ENCODE measurements at regions not wholly inside any gene's neighbourhood (a gene's known extent, or its start where the extent isn't known, plus 50 kb on each side); places are given as distances from the start of the nearest gene placed in this dataset.

- DNase-seq (ENCODE audit: low read depth): peak; percentile 25
Measured at GRCh38 chr4:176383273-176384077, 63.7 kb downstream of the SPCS3 start.

- no peak for DNase-seq (ENCODE audit: low read depth)
Measured at GRCh38 chr4:176385601-176386000, 65.8 kb downstream of the SPCS3 start.

GRCh38 chr4:176387571-176387970 lies 67.8 kb downstream of the SPCS3 start:
- DNase-seq (ENCODE audit: low read depth): peak; percentile 20

- no peak for DNase-seq (ENCODE audit: low read depth)
Measured at GRCh38 chr4:176393306-176394013, 73.7 kb downstream of the SPCS3 start.

DNA sequence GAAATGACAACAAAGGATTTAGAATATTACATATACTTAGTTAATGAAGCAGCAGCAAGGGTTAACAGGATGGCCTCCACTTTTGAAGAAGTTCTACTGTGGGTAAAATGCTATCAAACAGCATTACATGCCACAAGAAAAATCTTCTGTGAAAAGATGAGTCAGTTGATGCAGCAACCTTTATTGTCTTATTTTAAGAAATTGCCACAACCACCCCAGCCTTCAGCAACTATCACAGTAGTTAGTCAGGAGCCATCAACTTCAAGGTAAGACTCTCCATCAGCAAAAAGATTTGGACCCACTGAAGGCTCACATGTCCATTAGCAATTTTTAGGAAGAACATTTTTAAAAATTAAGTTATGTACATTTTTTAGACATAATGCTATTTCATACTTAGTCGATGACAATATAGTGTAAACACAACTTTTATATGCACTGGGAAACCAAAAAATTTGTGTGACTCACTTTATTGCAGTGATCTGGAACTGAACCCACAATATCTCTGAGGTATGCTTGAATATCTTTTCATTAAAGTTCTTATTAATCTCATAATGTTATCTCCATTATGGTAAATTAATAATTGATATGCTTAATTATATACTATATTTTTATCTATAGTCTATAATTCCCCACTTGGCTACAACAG lies 81.2 kb downstream of the SPCS3 start:
- DNase-seq (ENCODE audit: low read depth): peak; percentile 57

DNA sequence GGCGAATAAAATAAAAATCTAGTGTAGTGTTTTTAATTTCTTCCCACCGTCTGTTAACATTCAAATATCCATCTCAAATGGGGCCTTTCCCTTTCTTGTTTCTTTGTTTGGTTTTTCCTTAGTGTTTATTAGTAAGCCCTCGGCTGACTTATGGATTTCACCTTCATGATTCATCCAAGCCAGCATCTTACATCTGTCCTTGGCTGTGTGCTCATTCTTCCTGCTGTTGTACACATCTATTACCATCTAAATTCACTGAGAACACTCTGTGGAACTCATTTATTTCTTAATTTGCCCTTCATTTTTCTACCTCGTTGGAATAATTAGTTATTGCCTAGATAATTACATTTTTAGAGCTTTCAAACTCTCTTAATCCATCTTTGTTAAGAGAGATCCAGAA lies 84.9 kb downstream of the SPCS3 start:
- peak; percentile 28 for DNase-seq (ENCODE audit: low read depth)

GRCh38 chr4:176406297-176406696 lies 86.5 kb downstream of the SPCS3 start:
- no peak for DNase-seq (ENCODE audit: low read depth)

- no peak for DNase-seq (ENCODE audit: low read depth)
Measured at GRCh38 chr4:176406736-176407135, 87.0 kb downstream of the SPCS3 start.

- no peak for DNase-seq (ENCODE audit: low read depth)
Measured at GRCh38 chr4:176409627-176410026, 89.9 kb downstream of the SPCS3 start.

DNA sequence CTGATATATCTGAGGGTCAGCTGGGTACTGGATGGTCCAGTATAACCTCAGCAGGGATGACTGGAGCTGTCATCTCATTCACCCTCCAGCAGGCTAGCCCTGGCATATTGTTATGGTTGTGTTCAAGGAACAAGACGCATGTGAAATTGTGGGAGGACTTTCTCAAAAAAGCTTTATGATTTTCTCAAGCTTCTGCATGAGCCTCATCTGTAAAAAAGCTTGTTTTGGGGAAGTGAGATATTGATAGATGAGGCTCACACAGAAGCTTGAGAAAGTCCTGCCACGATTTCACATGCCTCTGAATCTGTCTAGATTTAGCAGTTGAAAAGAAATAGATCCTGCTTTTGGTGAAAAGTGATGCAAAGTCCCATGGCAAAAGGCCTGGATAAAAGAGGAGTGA lies 93.4 kb downstream of the SPCS3 start:
- no peak for DNase-seq (ENCODE audit: low read depth)

GRCh38 chr4:176422001-176422400 lies 102.2 kb downstream of the SPCS3 start:
- DNase-seq (ENCODE audit: low read depth): no peak

GRCh38 chr4:176422511-176422910 lies 102.7 kb downstream of the SPCS3 start:
- no peak for DNase-seq (ENCODE audit: low read depth)

- peak; percentile 93 for DNase-seq (ENCODE audit: low read depth)
Measured at GRCh38 chr4:176425035-176425434, 105.3 kb downstream of the SPCS3 start.

DNA sequence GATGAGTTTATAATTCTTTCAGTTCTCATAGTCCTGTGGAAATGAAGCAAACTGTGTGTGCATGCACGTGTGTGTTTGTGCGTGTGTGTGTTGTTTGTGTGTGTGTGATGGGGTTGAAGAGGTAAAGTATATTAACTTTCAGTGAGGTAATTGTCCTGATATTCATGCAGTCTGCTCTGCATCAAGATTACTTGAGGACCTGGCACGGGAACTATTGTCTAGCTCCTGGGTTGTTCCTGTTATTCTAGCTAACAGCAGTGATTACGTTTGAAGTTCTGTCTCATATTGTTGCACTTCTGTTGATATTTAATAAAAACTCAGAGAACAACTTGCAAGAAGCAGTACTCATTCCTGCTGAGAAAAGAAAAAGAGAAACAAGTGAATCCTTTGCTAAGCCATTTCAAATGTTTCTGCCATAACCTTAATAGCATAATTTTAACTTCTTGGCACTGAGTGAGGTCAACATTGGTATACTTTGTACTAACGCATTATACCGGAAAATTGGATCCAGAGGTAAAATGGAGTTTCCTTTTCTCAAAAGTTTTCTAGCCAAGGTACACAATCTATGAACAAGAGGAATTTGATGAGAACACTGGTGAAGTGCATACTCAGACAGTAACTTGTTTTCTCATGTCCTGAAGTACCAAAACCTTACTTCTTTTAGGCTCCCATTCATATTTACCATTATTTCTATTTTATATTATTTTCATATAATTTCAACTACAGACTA lies 113.2 kb downstream of the SPCS3 start:
- DNase-seq (ENCODE audit: low read depth): no peak

GRCh38 chr4:176433983-176434382 lies 114.2 kb downstream of the SPCS3 start:
- no peak for DNase-seq (ENCODE audit: low read depth)

DNA sequence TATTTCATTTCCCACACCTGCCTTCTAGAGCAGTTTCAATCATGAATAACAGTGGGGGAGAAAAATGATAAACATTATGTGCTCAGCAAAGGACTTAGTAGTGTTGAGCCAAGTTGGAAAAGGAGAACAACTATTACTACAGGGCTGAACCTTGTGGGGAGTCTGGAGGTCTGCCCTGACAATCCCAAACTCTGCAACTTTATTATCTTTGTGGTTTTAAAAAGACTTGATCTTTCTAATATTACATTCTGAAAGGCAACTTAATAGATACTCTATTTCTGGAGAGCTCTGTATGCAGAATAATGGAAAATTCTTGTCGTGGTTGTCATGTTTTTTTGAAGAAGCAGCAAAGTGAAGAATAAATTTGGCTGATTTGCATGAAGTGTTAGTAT lies 116.1 kb downstream of the SPCS3 start:
- no peak for DNase-seq (ENCODE audit: low read depth)

DNA sequence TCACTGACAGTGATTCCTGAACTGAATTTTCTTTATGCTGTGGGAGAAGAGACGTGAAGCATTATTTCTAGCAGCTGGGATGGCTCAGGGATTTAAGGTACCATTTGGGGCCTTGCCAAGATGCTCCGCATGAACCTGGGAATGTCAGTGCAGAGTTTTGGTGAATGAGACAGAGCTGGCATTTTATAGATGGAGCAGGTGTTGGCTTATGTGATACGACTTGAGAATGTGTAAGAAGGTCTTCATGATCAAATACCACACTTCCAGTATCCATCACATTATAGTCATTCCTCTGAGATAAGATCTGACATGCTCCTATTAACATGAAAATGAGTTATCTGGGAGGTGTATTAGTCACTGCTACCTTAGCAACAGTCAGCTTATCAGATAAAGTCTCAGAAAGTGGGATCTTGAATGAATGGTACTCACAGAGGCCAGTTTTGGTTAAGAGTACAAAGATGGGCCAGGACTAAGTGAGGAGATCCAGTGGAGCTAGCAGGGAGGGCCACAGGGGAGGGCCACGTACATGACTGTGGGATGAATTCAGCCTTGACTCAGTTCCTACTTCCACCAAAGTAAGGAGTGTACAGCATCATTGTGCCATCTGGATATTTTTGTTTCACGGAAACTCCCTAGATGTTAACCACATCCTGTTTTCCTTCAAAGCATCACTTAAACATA lies 116.7 kb downstream of the SPCS3 start:
- DNase-seq (ENCODE audit: low read depth): peak; percentile 37

- DNase-seq (ENCODE audit: low read depth): no peak
Measured at GRCh38 chr4:176437756-176438155, 118.0 kb downstream of the SPCS3 start.

DNA sequence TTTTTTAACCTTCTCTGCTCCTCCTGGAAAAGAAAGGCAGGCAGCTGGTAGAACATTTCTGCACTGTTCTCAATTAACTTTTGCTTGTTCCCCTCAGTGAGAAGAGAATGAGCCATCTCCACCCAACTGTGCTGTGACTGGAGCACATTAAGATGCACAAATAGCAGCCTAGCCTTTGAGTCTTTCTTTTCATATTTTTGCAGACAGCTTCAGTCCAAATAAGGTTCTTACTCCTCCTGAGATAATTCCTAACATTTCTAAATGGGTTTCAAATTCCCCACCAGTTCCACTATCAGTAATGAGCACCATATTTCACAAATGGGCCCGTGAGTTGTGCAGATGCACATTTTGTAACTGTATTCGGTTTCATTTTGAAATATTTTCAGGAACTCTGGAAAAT lies 118.6 kb downstream of the SPCS3 start:
- no peak for DNase-seq (ENCODE audit: low read depth)

DNA sequence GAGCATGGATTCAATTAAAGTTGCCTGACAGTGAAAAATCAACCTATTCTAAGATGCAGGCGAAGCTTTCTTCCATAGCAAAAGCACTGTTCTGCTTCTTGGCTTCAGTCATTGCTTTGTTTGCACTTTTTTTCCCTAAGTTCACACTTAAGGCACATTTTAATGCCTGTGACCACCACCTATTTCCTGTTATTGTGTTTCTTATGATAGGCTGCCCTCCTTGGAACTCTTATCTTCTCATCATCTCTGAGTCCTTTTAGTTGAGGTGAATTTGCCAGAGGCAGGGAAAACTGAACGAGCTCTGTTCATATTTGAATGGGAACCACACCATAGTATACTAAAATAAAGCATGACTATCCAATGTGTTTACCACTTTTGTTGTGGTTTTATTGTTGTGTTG lies 119.8 kb downstream of the SPCS3 start:
- no peak for DNase-seq (ENCODE audit: low read depth)

DNA sequence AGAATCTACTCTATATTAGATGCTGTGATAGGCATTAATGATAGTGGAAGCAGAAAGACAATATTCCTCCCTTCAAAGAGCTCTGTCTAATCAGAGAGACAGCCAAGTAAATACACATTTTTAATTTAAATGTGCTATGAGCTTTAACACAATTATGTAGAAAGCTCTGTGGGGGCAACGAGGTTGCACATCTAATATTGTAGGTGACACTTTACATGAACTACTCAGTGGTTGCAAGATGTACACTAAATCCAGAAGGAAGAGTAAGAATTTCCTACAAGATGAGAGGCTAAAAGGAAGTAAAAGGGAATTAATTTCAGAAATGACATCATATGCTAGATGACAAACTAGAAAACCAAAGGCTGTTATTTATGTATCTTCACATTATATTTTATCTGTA lies 120.9 kb downstream of the SPCS3 start:
- DNase-seq (ENCODE audit: low read depth): no peak

DNA sequence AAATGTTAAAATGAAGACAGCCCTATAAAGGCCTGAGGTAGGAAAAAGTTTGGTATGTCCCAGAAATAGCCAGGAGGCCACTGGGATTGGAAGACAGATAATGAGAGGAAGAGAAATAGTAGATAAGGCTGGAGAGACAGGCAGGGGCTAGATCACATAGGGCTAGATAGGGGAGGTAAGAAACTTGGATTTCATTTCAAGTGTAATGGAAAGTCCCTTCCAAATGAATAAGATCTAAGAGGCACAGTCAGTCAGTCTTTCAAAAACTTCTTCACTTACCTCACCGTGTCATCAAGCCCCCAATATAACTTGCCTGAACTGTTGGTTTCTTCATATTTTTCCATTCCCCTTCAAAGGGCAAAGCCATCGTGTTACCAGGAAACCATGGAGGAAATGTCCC lies 121.8 kb downstream of the SPCS3 start:
- no peak for DNase-seq (ENCODE audit: low read depth)

All from renal cortical epithelial cell (primary cell).